ENCODE measurements at regions not wholly inside any gene's neighbourhood (a gene's known extent, or its start where the extent isn't known, plus 50 kb on each side); places are given as distances from the start of the nearest gene placed in this dataset.

DNA sequence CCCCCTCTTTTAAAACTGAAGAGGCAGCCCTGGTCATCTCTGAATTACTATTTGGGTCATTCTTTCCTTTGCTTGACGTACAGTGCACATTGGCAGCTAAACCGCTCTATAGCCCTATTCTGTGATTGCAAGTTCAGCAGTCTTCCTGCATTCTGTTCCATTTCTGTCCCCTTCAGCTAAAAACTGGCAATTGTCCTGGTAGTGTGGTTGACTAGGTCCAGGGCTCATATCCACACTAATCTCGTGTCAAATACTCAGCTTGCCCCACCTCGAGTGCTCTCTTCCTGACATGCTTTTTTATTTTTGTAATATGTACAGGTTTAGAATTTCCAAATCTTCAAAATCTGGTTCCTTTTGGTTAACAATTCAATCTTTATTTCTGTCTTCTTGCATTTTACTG lies 282.1 kb downstream of the THBS2 start:
- DNase-seq (ENCODE audit: low read depth in 1 of 2, low spot score in 1 of 2) (no peak), ATAC-seq (no peak), FAIRE-seq (no peak)
- H3K9me3 ChIP-seq = no peaks in the 10 kb centered on the region
- POLR2A ChIA-PET = no interaction called here
- H3K27ac ChIP-seq = no peak overlapping the region
- no peak overlapping the region for H3K4me3 ChIP-seq
- CTCF ChIA-PET = interaction anchor here (1.7 kb wide), 1 partner anchor 14 kb away, joined by 4 read pairs; no protein-coding TSS in a partner anchor
- 46% methylated on average over 4 of the region's 4 CpGs for WGBS (ENCODE audit: missing lambda C conversion rate)
- TF ChIP-seq, protein P1, sequence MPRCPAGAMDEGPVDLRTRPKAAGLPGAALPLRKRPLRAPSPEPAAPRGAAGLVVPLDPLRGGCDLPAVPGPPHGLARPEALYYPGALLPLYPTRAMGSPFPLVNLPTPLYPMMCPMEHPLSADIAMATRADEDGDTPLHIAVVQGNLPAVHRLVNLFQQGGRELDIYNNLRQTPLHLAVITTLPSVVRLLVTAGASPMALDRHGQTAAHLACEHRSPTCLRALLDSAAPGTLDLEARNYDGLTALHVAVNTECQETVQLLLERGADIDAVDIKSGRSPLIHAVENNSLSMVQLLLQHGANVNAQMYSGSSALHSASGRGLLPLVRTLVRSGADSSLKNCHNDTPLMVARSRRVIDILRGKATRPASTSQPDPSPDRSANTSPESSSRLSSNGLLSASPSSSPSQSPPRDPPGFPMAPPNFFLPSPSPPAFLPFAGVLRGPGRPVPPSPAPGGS (IDR thresholded peaks at IDR 0.05) = no peak
- TF ChIP-seq NPAS2 (CRISPR knock-in tag; IDR thresholded peaks at IDR 0.05; ENCODE audit: borderline replicate concordance) = no peak
- TF ChIP-seq KDM5A (IDR thresholded peaks at IDR 0.05) = no peak
- no peak for TF ChIP-seq CBX8 (IDR thresholded peaks at IDR 0.05)
- TF ChIP-seq ZC3H11A (IDR thresholded peaks at IDR 0.05) = no peak
- TF ChIP-seq ZSCAN20 (CRISPR knock-in tag; IDR thresholded peaks at IDR 0.05) = no peak
- TF ChIP-seq, protein P2, sequence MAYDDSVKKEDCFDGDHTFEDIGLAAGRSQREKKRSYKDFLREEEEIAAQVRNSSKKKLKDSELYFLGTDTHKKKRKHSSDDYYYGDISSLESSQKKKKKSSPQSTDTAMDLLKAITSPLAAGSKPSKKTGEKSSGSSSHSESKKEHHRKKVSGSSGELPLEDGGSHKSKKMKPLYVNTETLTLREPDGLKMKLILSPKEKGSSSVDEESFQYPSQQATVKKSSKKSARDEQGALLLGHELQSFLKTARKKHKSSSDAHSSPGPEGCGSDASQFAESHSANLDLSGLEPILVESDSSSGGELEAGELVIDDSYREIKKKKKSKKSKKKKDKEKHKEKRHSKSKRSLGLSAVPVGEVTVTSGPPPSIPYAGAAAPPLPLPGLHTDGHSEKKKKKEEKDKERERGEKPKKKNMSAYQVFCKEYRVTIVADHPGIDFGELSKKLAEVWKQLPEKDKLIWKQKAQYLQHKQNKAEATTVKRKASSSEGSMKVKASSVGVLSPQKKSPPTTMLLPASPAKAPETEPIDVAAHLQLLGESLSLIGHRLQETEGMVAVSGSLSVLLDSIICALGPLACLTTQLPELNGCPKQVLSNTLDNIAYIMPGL (CRISPR knock-in tag; IDR thresholded peaks at IDR 0.05; ENCODE audit: borderline replicate concordance) = no peak
- no peak for TF ChIP-seq ZFP36 (IDR thresholded peaks at IDR 0.05; ENCODE audit: borderline replicate concordance, partially characterized antibody)
- TF ChIP-seq POLR2AphosphoS2 (conservative IDR thresholded peaks at IDR 0.05; ENCODE audit: low read length) = no peak
- TF ChIP-seq NR3C1 (IDR thresholded peaks at IDR 0.05) = no peak
- no peak for TF ChIP-seq RARB (CRISPR knock-in tag; IDR thresholded peaks at IDR 0.05)
- no peak for TF ChIP-seq SMC3 (IDR thresholded peaks at IDR 0.05)
- no peak for TF ChIP-seq CTCF (IDR thresholded peaks at IDR 0.05)
- H3K4me1 ChIP-seq = no peaks in the 10 kb centered on the region
- H3K4me2 ChIP-seq = no peak overlapping the region

- Histone ChIP-seq H3K9me3 (peaks cover 3% of the 10 kb centered on the region; the same call in 1 of the 3 replicates), H3K4me2 (no peak overlapping the region), H3K4me1 (no peaks in the 10 kb centered on the region), H3K27ac (no peak overlapping the region), H3K4me3 (no peak overlapping the region)
- ChIA-PET CTCF (no interaction called here), POLR2A (no interaction called here)
- no peak for TF ChIP-seq EHMT2 (IDR thresholded peaks at IDR 0.05; ENCODE audit: low read depth)
- no peak for TF ChIP-seq NR3C1 (IDR thresholded peaks at IDR 0.05)
- no peak for TF ChIP-seq CHD2 (IDR thresholded peaks at IDR 0.05; ENCODE audit: low read length, partially characterized antibody)
- TF ChIP-seq FOSB (CRISPR knock-in tag; IDR thresholded peaks at IDR 0.05) = no peak
- TF ChIP-seq ZC3H11A (IDR thresholded peaks at IDR 0.05) = no peak
- TF ChIP-seq HOXB13 (CRISPR knock-in tag; IDR thresholded peaks at IDR 0.05; ENCODE audit: low read depth) = no peak
- TF ChIP-seq ZNF302 (CRISPR knock-in tag; IDR thresholded peaks at IDR 0.05) = no peak
- no peak for TF ChIP-seq MAZ (IDR thresholded peaks at IDR 0.05; ENCODE audit: borderline replicate concordance, low read depth, low read length)
- no peak for TF ChIP-seq MYC (IDR thresholded peaks at IDR 0.05; ENCODE audit: borderline replicate concordance, low read length)
- TF ChIP-seq KDM5A (IDR thresholded peaks at IDR 0.05) = no peak
- no peak for TF ChIP-seq POLR2A (IDR thresholded peaks at IDR 0.05; ENCODE audit: low read length)
- no peak for TF ChIP-seq CBX8 (IDR thresholded peaks at IDR 0.05)
- no peak for TF ChIP-seq FOSL2 (IDR thresholded peaks at IDR 0.05)
- TF ChIP-seq FOSL2 (CRISPR knock-in tag; IDR thresholded peaks at IDR 0.05) = no peak
- TF ChIP-seq CEBPB (IDR thresholded peaks at IDR 0.05) = no peak
- WGBS (ENCODE audit: missing lambda C conversion rate) = 70% methylated on average over 3 of the region's 3 CpGs
- DNase-seq (ENCODE audit: low read depth in 1 of 2, low spot score in 1 of 2) (no peak), ATAC-seq (no peak), FAIRE-seq (no peak)
Measured at GRCh38 chr6:168968801-168969200, 284.8 kb downstream of the THBS2 start.

All from A549 (cell line).